Middle frontal gyrus (tissue), 1 donor: ENCODE measurements at regions not wholly inside any gene's neighbourhood (a gene's known extent, or its start where the extent isn't known, plus 50 kb on each side); places are given as distances from the start of the nearest gene placed in this dataset.

ENCODE experiments used
- DNase-seq: peaks from one replicate; pipeline ENCODE4 v3.0.0-alpha.2; 2015; ENCODE audit warnings: low spot score; ENCODE audit errors: extremely low spot score

- no peak for DNase-seq
These were observed 59.7 kb upstream of the PHACTR1 start for GRCh38 chr6:12656906-12657305.

GRCh38 chr6:12657884-12658283, 58.7 kb upstream of the PHACTR1 start:
- DNase-seq, result no peak

DNA sequence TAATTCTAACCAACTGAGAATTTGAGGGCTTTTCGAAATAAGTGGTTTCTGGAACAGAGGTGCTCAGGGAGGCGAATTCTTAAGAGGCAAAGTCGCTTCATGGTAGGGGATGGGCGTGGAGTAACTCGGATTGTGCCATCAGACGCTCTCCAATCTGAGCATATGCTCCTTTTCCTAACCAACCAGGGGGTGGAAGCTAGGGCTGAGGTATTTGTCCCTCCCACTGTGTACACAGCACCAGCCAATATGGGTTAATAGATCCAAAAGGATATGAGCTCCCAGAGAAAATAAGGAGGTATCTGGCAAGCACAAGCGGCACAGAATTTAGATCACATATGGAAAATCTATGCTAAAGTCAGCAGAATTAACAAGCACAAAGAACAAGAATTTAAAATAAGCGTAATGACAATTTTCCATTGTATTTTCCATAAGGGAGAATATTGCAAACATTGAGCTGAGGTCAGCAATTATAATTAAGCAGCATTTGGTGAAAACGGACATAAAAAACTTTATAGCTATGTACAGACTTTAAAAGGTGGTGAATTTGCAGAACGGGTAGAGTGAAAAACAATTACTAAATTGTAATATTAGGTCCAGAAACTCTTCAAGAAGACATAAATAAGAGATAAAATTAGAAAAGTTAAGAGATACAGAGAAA, 55.0 kb upstream of the PHACTR1 start:
- no peak for DNase-seq
